ENCODE measurements at regions not wholly inside any gene's neighbourhood (a gene's known extent, or its start where the extent isn't known, plus 50 kb on each side); places are given as distances from the start of the nearest gene placed in this dataset.

DNA sequence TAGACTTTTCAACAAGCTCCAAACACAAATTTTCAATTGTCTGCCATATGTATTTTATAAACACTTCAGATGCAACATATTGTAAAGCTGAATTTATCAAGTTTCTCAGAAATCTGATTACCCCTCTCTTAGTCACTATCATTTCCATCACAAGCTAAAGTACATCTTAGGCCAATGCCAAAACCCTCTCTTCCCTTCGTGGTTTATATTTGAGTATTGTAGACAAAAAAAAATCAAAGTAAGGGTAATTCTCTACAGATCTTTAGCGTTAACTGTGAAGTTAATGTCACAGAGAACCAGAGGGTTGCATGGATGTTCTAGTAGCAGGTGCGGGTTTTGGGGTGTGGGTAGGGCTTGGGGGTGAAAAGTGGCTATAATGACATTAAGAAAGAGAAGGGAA is 387.7 kb upstream of the PTGER4 start:
- TF ChIP-seq, protein P1, sequence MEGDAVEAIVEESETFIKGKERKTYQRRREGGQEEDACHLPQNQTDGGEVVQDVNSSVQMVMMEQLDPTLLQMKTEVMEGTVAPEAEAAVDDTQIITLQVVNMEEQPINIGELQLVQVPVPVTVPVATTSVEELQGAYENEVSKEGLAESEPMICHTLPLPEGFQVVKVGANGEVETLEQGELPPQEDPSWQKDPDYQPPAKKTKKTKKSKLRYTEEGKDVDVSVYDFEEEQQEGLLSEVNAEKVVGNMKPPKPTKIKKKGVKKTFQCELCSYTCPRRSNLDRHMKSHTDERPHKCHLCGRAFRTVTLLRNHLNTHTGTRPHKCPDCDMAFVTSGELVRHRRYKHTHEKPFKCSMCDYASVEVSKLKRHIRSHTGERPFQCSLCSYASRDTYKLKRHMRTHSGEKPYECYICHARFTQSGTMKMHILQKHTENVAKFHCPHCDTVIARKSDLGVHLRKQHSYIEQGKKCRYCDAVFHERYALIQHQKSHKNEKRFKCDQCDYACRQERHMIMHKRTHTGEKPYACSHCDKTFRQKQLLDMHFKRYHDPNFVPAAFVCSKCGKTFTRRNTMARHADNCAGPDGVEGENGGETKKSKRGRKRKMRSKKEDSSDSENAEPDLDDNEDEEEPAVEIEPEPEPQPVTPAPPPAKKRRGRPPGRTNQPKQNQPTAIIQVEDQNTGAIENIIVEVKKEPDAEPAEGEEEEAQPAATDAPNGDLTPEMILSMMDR (IDR thresholded peaks at IDR 0.05), result no peak
- TF ChIP-seq POLR2A (IDR thresholded peaks at IDR 0.05) (no peak), POLR2AphosphoS5 (IDR thresholded peaks at IDR 0.05) (no peak)
